ENCODE measurements at regions not wholly inside any gene's neighbourhood (a gene's known extent, or its start where the extent isn't known, plus 50 kb on each side); places are given as distances from the start of the nearest gene placed in this dataset.

DNA sequence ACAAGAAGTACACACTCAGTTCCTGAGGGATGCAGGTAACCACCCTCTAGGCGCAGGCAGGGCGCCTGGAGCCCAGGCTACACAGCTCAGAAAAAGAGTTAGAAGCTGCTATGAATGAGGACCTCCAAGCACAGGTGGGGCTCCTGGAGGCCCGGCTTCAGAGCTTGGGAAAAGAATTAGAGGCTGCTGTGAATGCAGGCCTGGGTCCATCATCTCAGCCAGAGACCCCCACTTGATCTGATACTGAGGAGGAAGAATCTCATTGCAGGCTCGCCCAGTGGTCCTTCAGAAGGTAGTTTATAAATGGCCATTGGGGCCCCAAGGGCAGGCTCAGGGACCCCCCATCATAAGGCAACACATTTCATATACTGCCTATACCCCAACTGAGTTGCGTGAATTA, 556.4 kb downstream of the SLC6A15 start:
- in situ Hi-C loops (cut with HindIII; ENCODE audit: low pct_ligation_motif_present, low sequenced_read_pairs) = no loop called here
- no peak for TF ChIP-seq CTCF (IDR thresholded peaks at IDR 0.05; ENCODE audit: low read depth, low read length, missing control alignments)

GRCh38 chr12:84355561-84355960, 557.0 kb downstream of the SLC6A15 start:
- DNase-seq = no peak
- Histone ChIP-seq H3K36me3 (replicated peaks) (no peaks in the 10 kb centered on the region), H3K4me3 (ENCODE audit: low read depth, low read length) (no peak overlapping the region), H3K27ac (no peak overlapping the region), H3K27me3 (replicated peaks) (no peaks in the 10 kb centered on the region)
- no peak for TF ChIP-seq CTCF (IDR thresholded peaks at IDR 0.05; ENCODE audit: low read depth, low read length, missing control alignments)
- in situ Hi-C loops (cut with HindIII; ENCODE audit: low pct_ligation_motif_present, low sequenced_read_pairs) = no loop called here

More for the DNA sequence above, 556.4 kb downstream of the SLC6A15 start:
- no peak for DNase-seq
- Histone ChIP-seq H3K27ac (no peak overlapping the region), H3K36me3 (replicated peaks) (no peaks in the 10 kb centered on the region), H3K27me3 (replicated peaks) (no peaks in the 10 kb centered on the region), H3K4me3 (ENCODE audit: low read depth, low read length) (no peak overlapping the region)

- no peak overlapping the region for H3K4me3 ChIP-seq (ENCODE audit: low read depth, low read length)
- no peak for TF ChIP-seq CTCF (IDR thresholded peaks at IDR 0.05; ENCODE audit: low read depth, low read length, missing control alignments)
- no peaks in the 10 kb centered on the region for H3K36me3 ChIP-seq (replicated peaks)
- no peak for DNase-seq
- no peak overlapping the region for H3K27ac ChIP-seq
- no peaks in the 10 kb centered on the region for H3K27me3 ChIP-seq (replicated peaks)
- in situ Hi-C loops (cut with HindIII; ENCODE audit: low pct_ligation_motif_present, low sequenced_read_pairs) = no loop called here
Measured at GRCh38 chr12:84348582-84348981, 564.0 kb downstream of the SLC6A15 start.

- Histone ChIP-seq H3K36me3 (replicated peaks) (no peaks in the 10 kb centered on the region), H3K27me3 (replicated peaks) (no peaks in the 10 kb centered on the region), H3K27ac (no peak overlapping the region), H3K4me3 (ENCODE audit: low read depth, low read length) (no peak overlapping the region)
- DNase-seq = no peak
- no peak for TF ChIP-seq CTCF (IDR thresholded peaks at IDR 0.05; ENCODE audit: low read depth, low read length, missing control alignments)
- in situ Hi-C loops (cut with HindIII; ENCODE audit: low pct_ligation_motif_present, low sequenced_read_pairs) = no loop called here
Measured at GRCh38 chr12:84341467-84342193, 571.0 kb downstream of the SLC6A15 start.

GRCh38 chr12:84336231-84336630, 576.4 kb downstream of the SLC6A15 start:
- Histone ChIP-seq H3K27ac (no peak overlapping the region), H3K4me3 (ENCODE audit: low read depth, low read length) (no peak overlapping the region), H3K27me3 (replicated peaks) (no peaks in the 10 kb centered on the region), H3K36me3 (replicated peaks) (no peaks in the 10 kb centered on the region)
- in situ Hi-C loops (cut with HindIII; ENCODE audit: low pct_ligation_motif_present, low sequenced_read_pairs) = no loop called here
- TF ChIP-seq CTCF (IDR thresholded peaks at IDR 0.05; ENCODE audit: low read depth, low read length, missing control alignments) = no peak
- no peak for DNase-seq

- no peaks in the 10 kb centered on the region for H3K27me3 ChIP-seq (replicated peaks)
- in situ Hi-C loops (cut with HindIII; ENCODE audit: low pct_ligation_motif_present, low sequenced_read_pairs) = no loop called here
- no peak for TF ChIP-seq CTCF (IDR thresholded peaks at IDR 0.05; ENCODE audit: low read depth, low read length, missing control alignments)
- H3K27ac ChIP-seq = no peak overlapping the region
- peak; percentile 9 for DNase-seq
- H3K4me3 ChIP-seq (ENCODE audit: low read depth, low read length) = no peak overlapping the region
- no peaks in the 10 kb centered on the region for H3K36me3 ChIP-seq (replicated peaks)
Measured at GRCh38 chr12:84329938-84330337, 582.7 kb downstream of the SLC6A15 start.
